H1 (cell line): ENCODE measurements at regions not wholly inside any gene's neighbourhood (a gene's known extent, or its start where the extent isn't known, plus 50 kb on each side); places are given as distances from the start of the nearest gene placed in this dataset.

ENCODE experiments used
- CTCF ChIA-PET: fragments of 300-600 bp; sonication (Branson Sonifier 250); formaldehyde crosslinking; loops from one replicate; lab custom pipeline; 2021; ENCODE audit not compliant: partially characterized antibody; lab: Charles Lee
- POLR2A ChIA-PET: fragments of 300-600 bp; sonication (Branson Sonifier 250); formaldehyde crosslinking; loops from one replicate; lab custom pipeline; 2021; ENCODE audit warnings: inconsistent platforms; ENCODE audit not compliant: partially characterized antibody; lab: Charles Lee
- DNase-seq, 2 experiments: peaks; one replicate each; pipeline versions ENCODE4 v3.0.0 to v3.0.0-alpha.2; 2010 to 2022; ENCODE audit warnings: low spot score in 2 of 2, low read depth in 1 of 2, mixed read lengths in 1 of 2
- FAIRE-seq: peaks from 2 replicates; lab custom pipeline; 2011; peaks lifted over from hg19 to GRCh38; lab: Jason Lieb, UNC
- H2AFZ ChIP-seq: 2 replicates; pipeline ENCODE4 v1.8.1; 2012; ENCODE audit warnings: low read length, inconsistent platforms
- H2AK5ac ChIP-seq: 2 replicates; pipeline ENCODE4 v1.6.1; 2013; ENCODE audit warnings: low read depth, low read length
- H2BK120ac ChIP-seq: replicated peaks from 2 replicates; pipeline ENCODE3; 2013; ENCODE audit warnings: low read depth, low read length, inconsistent platforms
- H2BK12ac ChIP-seq: 2 replicates; pipeline ENCODE4 v1.6.1; 2013; ENCODE audit warnings: low read depth, low read length
- H2BK15ac ChIP-seq: 2 replicates; pipeline ENCODE4 v1.6.1; 2013; ENCODE audit warnings: low read length
- H2BK20ac ChIP-seq: 2 replicates; pipeline ENCODE4 v1.6.1; 2013; ENCODE audit warnings: low read length
- H2BK5ac ChIP-seq: 2 replicates; pipeline ENCODE4 v1.6.1; 2013; ENCODE audit warnings: low read depth, low read length
- H3K14ac ChIP-seq: 2 replicates; pipeline ENCODE4 v1.6.1; 2013; ENCODE audit warnings: inconsistent platforms; ENCODE audit not compliant: insufficient read length
- H3K18ac ChIP-seq: 2 replicates; pipeline ENCODE4 v1.6.1; 2013; ENCODE audit warnings: low read length; ENCODE audit errors: extremely low read depth
- H3K23ac ChIP-seq: 2 replicates; pipeline ENCODE4 v1.6.1; 2013; ENCODE audit warnings: inconsistent platforms; ENCODE audit not compliant: insufficient read length
- H3K23me2 ChIP-seq: 2 replicates; pipeline ENCODE4 v1.6.1; 2013; ENCODE audit warnings: low read depth, low read length
- H3K27ac ChIP-seq: 2 replicates; pipeline ENCODE4 v1.6.1; 2011; ENCODE audit warnings: low read depth, low read length, inconsistent platforms
- H3K27me3 ChIP-seq, 4 experiments: replicated peaks in 1 of 4; 1 replicate in 1 of 4; 2 replicates in 3 of 4; pipeline versions ENCODE4 v1.6.1 to v1.8.1; 2011 to 2013; ENCODE audit warnings: low read length in 3 of 4, mild to moderate bottlenecking in 3 of 4, inconsistent platforms in 2 of 4, mixed read lengths in 2 of 4, moderate library complexity in 1 of 4; ENCODE audit not compliant: control insufficient read depth in 3 of 4, insufficient read depth in 3 of 4; ENCODE audit errors: extremely low read depth in 1 of 4
- H3K36me3 ChIP-seq, 4 experiments: 2 replicates each; pipeline versions ENCODE4 v1.6.1 to v1.8.1; 2011 to 2013; ENCODE audit warnings: mild to moderate bottlenecking in 4 of 4, low read length in 3 of 4, moderate library complexity in 2 of 4, control low read depth in 1 of 4, inconsistent platforms in 1 of 4; ENCODE audit not compliant: insufficient read depth in 4 of 4, control insufficient read depth in 2 of 4
- H3K4ac ChIP-seq: replicated peaks from 2 replicates; pipeline ENCODE3; 2013; ENCODE audit warnings: low read length, low read depth, mixed read lengths, inconsistent platforms; ENCODE audit not compliant: insufficient read length
- H3K4me1 ChIP-seq, 4 experiments: replicated peaks in 1 of 4; 1 replicate in 1 of 4; 2 replicates in 3 of 4; pipeline versions ENCODE4 v1.6.1 to v1.8.1; 2011 to 2013; ENCODE audit warnings: low read length in 3 of 4, inconsistent platforms in 2 of 4, mixed read lengths in 1 of 4; ENCODE audit not compliant: insufficient read depth in 4 of 4, control insufficient read depth in 3 of 4
- H3K4me2 ChIP-seq, 2 experiments: 2 replicates each; pipeline versions ENCODE4 v1.6.1 to v1.8.1; 2011 to 2013; ENCODE audit warnings: low read depth in 2 of 2, low read length in 2 of 2, control low read depth in 1 of 2, inconsistent platforms in 1 of 2, mild to moderate bottlenecking in 1 of 2; ENCODE audit not compliant: insufficient read depth in 1 of 2
- H3K4me3 ChIP-seq, 4 experiments: fragments of 200-600, 300-600 bp in 1 of 4; sonication (generic), shearing (Covaris generic), sonication (Bioruptor Twin) in 1 of 4; 2 replicates each; pipeline versions ENCODE4 v1.5.1 to v1.8.1; 2011 to 2016; ENCODE audit warnings: low read length in 4 of 4, low read depth in 3 of 4, control low read depth in 2 of 4, inconsistent platforms in 2 of 4, mild to moderate bottlenecking in 2 of 4, mixed read lengths in 1 of 4, moderate library complexity in 1 of 4; ENCODE audit not compliant: insufficient read depth in 2 of 4; ENCODE audit errors: extremely low read depth in 1 of 4
- H3K56ac ChIP-seq: replicated peaks from 2 replicates; pipeline ENCODE3; 2013; ENCODE audit warnings: low read depth, mild to moderate bottlenecking, mixed read lengths, low read length, inconsistent platforms; ENCODE audit not compliant: insufficient read length
- H3K79me1 ChIP-seq: 2 replicates; pipeline ENCODE4 v1.6.1; 2013; ENCODE audit warnings: low read depth, low read length, control low read depth
- H3K79me2 ChIP-seq, 2 experiments: 2 replicates each; pipeline versions ENCODE4 v1.6.1 to v1.8.1; 2012 to 2013; ENCODE audit warnings: low read length in 2 of 2, mild to moderate bottlenecking in 2 of 2, inconsistent platforms in 1 of 2; ENCODE audit not compliant: insufficient read depth in 2 of 2, control insufficient read depth in 1 of 2
- H3K9ac ChIP-seq, 4 experiments: replicated peaks in 1 of 4; 1 replicate in 1 of 4; 2 replicates in 3 of 4; pipeline versions ENCODE4 v1.6.1 to v1.8.1; 2011 to 2013; ENCODE audit warnings: low read depth in 3 of 4, low read length in 3 of 4, control low read depth in 2 of 4, mild to moderate bottlenecking in 2 of 4, moderate library complexity in 2 of 4, inconsistent platforms in 1 of 4; ENCODE audit errors: extremely low read depth in 1 of 4
- H3K9me3 ChIP-seq, 2 experiments: 2 replicates each; pipeline versions ENCODE4 v1.6.1 to v1.8.1; 2012 to 2013; ENCODE audit warnings: mild to moderate bottlenecking in 2 of 2, moderate library complexity in 2 of 2, control low read depth in 1 of 2, inconsistent platforms in 1 of 2, low read depth in 1 of 2, low read length in 1 of 2, mixed read lengths in 1 of 2; ENCODE audit not compliant: insufficient read depth in 2 of 2
- H4K20me1 ChIP-seq, 2 experiments: replicated peaks in 1 of 2; 2 replicates each; pipeline versions ENCODE3 to v1.8.1; 2011 to 2013; ENCODE audit warnings: inconsistent platforms in 2 of 2, low read length in 2 of 2, mild to moderate bottlenecking in 1 of 2; ENCODE audit not compliant: insufficient read depth in 2 of 2, control insufficient read depth in 1 of 2
- H4K5ac ChIP-seq: 2 replicates; pipeline ENCODE4 v1.6.1; 2013; ENCODE audit warnings: low read length, low read depth, mixed read lengths, inconsistent platforms; ENCODE audit not compliant: insufficient read length
- H4K8ac ChIP-seq: 2 replicates; pipeline ENCODE4 v1.8.0; 2013; ENCODE audit warnings: mild to moderate bottlenecking, moderate library complexity, low read length, inconsistent platforms; ENCODE audit not compliant: insufficient read depth; ENCODE audit errors: extremely low read depth
- H4K91ac ChIP-seq: replicated peaks from 2 replicates; pipeline ENCODE3; 2013; ENCODE audit warnings: low read length, mixed read lengths, inconsistent platforms; ENCODE audit not compliant: insufficient read length
- BACH1 ChIP-seq: IDR thresholded peaks from 2 replicates; pipeline ENCODE4 v1.6.1; 2012; ENCODE audit warnings: low read length, improper control_type of control experiment
- BCL11A ChIP-seq, 2 experiments: IDR thresholded peaks; one replicate each; pipeline ENCODE4 v1.6.1; 2011; ENCODE audit warnings: low read depth in 2 of 2, low read length in 2 of 2, mild to moderate bottlenecking in 2 of 2
- JUND ChIP-seq: IDR thresholded peaks from 2 replicates; pipeline ENCODE4 v1.6.1; 2011; ENCODE audit warnings: mild to moderate bottlenecking, improper control_type of control experiment, low read length
- KDM1A ChIP-seq: fragments of 200-600, 300-600 bp; sonication (generic); IDR thresholded peaks from 2 replicates; pipeline ENCODE4 v1.7.1; 2016; ENCODE audit warnings: mild to moderate bottlenecking, low read length, borderline replicate concordance
- MAFK ChIP-seq: IDR thresholded peaks from 2 replicates; pipeline ENCODE4 v1.6.1; 2012; ENCODE audit warnings: low read depth, mild to moderate bottlenecking, improper control_type of control experiment, low read length
- POLR2A ChIP-seq, 2 experiments: IDR thresholded peaks; 1 replicate in 1 of 2; 2 replicates in 1 of 2; pipeline ENCODE4 v1.6.1; 2011; ENCODE audit warnings: low read depth in 2 of 2, low read length in 2 of 2, mild to moderate bottlenecking in 2 of 2; ENCODE audit errors: control extremely low read depth in 1 of 2
- SUZ12 ChIP-seq: fragments of 200-600 bp; sonication (generic); IDR thresholded peaks from 2 replicates; pipeline ENCODE4 v1.6.1; 2012; ENCODE audit warnings: mild to moderate bottlenecking, inconsistent platforms, low read length, moderate library complexity, mixed read lengths
- TAF1 ChIP-seq: IDR thresholded peaks from 2 replicates; pipeline ENCODE4 v1.6.1; 2011; ENCODE audit warnings: mild to moderate bottlenecking, low read depth, low read length
- WGBS, 2 experiments: shearing (Covaris generic) in 1 of 2; methylation state at CpG; one replicate each; pipeline versions ENCODE4 v1.1.6 to v1.1.7; 2013 to 2015; ENCODE audit warnings: low lambda C conversion rate in 2 of 2, mixed read lengths in 2 of 2, inconsistent platforms in 1 of 2, low coverage in 1 of 2, missing lambda C conversion rate in 1 of 2; ENCODE audit not compliant: insufficient replicate concordance in 2 of 2, insufficient coverage in 1 of 2, insufficient read length in 1 of 2; ENCODE audit errors: extremely low coverage in 1 of 2, missing lambda C conversion rate in 1 of 2; 5-methylcytosine and 5-hydroxymethylcytosine counted together

DNA sequence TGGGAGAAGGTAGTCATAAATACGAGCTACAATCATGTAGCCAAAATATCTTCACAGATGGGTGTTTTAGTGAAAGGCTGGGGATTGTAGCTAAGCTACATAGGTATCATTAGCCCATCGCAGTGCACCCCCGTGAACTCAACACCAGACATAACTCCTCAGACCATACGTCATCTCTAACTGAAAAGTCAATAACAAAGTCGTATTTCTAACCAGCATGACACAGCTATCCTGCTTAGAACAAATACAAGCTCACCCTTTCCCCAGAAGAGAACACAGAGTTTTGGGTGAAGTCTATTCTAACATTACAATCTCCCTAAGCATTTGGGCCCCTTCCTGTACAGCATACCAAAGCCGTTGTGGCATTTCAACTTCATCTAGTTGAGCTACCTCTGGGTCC lies 636.6 kb upstream of the DPP6 start:
- Histone ChIP-seq H2BK5ac (no peak overlapping the region), H3K56ac (no peak overlapping the region), H3K14ac (no peak overlapping the region), H3K4me3 (no peak overlapping the region), H3K27ac (no peak overlapping the region), H2AK5ac (no peak overlapping the region), H3K9ac (no peak overlapping the region), H3K27me3 (no peaks in the 10 kb centered on the region), H4K8ac (no peak overlapping the region), H3K23me2 (no peaks in the 10 kb centered on the region), H4K91ac (no peak overlapping the region), H2AFZ (no peak overlapping the region), H3K36me3 (no peaks in the 10 kb centered on the region), H3K18ac (no peak overlapping the region), H4K20me1 (no peaks in the 10 kb centered on the region), H3K4me2 (no peak overlapping the region), H2BK20ac (no peak overlapping the region), H3K4ac (no peak overlapping the region), H3K4me1 (no peaks in the 10 kb centered on the region), H3K79me1 (no peaks in the 10 kb centered on the region), H3K23ac (no peak overlapping the region), H2BK15ac (no peak overlapping the region), H4K5ac (no peak overlapping the region), H2BK12ac (no peak overlapping the region), H3K9me3 (peaks cover 5 to 17% of the 10 kb centered on the region in 2 experiments; a peak in 2 of 4 replicates), H3K79me2 (no peaks in the 10 kb centered on the region), H2BK120ac (no peak overlapping the region)
- ChIA-PET POLR2A (no interaction called here), CTCF (interaction anchor here (0.7 to 1.1 kb wide), 3 partner anchors 16 to 639 kb away, joined by 3 to 5 read pairs (median 3); no protein-coding TSS in a partner anchor)
- DNase-seq (no peak), FAIRE-seq (no peak)
- WGBS, 2 experiments = 95% methylated on average over 6 of the region's 6 CpGs; no CpG with 5 or more reads in 1 of the 2 experiments
- TF ChIP-seq MAFK = no peak
- no peak for TF ChIP-seq BACH1
- no peak for TF ChIP-seq KDM1A
- TF ChIP-seq BCL11A (IDR thresholded peaks at IDR 0.05; ENCODE audit: low read depth in 2 of 2, low read length in 2 of 2) = no peak
- TF ChIP-seq TAF1 = no peak
- no peak for TF ChIP-seq POLR2A (IDR thresholded peaks at IDR 0.05; ENCODE audit: control extremely low read depth in 1 of 2, low read depth in 2 of 2, low read length in 2 of 2)
- TF ChIP-seq JUND = no peak
- no peak for TF ChIP-seq SUZ12
